ENCODE measurements at regions not wholly inside any gene's neighbourhood (a gene's known extent, or its start where the extent isn't known, plus 50 kb on each side); places are given as distances from the start of the nearest gene placed in this dataset.
"Not testable (repeated sequence)": the region's sequence is repeated elsewhere in the genome, so short reads cannot be mapped to it uniquely, and the experiment has no call there.

DNA sequence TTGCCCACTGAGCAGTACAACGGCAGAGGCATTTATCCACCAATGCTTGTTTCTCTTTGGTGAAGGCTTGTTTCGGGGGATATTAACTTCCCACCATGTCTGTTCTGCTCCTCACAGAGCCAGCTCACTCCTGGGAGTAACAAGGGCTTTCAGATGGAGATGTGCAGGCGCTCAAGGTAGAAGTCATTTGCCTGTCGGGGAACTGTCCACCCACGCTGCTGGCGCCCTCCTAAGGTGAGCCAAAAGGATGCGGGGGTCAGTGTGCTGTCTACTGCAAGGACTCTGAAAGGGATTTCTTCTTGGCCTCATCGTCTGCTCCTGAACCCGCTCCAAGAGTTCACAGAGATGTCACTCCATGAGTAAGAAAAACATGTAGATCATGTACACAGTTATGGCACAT, 57.0 kb upstream of the CYRIA start:
- DNase-seq (ENCODE audit: low spot score): no peak

GRCh38 chr2:16722126-16722525, 56.5 kb upstream of the CYRIA start:
- no peak for DNase-seq (ENCODE audit: low spot score)

- DNase-seq (ENCODE audit: low spot score): not testable (repeated sequence)
Measured at GRCh38 chr2:16721529-16721928, 55.9 kb upstream of the CYRIA start.

GRCh38 chr2:16720737-16721136, 55.1 kb upstream of the CYRIA start:
- DNase-seq (ENCODE audit: low spot score): not testable (repeated sequence)

DNA sequence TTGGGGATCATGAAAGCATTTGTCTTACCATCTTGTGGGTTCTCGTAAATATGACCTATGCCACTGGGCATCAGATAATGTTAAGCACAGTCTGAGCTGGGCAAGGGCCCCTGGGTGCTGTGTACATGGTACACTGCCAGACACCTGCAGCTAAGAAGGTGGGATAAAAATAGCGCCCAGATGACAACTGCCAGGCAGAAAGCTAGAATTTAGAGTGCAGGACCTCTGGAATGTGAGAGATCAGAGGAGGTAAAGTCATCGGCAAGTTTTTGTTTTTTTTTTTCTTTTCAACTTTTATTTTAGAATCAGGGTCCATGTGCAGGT, 53.8 kb upstream of the CYRIA start:
- DNase-seq (ENCODE audit: low spot score): no peak

DNA sequence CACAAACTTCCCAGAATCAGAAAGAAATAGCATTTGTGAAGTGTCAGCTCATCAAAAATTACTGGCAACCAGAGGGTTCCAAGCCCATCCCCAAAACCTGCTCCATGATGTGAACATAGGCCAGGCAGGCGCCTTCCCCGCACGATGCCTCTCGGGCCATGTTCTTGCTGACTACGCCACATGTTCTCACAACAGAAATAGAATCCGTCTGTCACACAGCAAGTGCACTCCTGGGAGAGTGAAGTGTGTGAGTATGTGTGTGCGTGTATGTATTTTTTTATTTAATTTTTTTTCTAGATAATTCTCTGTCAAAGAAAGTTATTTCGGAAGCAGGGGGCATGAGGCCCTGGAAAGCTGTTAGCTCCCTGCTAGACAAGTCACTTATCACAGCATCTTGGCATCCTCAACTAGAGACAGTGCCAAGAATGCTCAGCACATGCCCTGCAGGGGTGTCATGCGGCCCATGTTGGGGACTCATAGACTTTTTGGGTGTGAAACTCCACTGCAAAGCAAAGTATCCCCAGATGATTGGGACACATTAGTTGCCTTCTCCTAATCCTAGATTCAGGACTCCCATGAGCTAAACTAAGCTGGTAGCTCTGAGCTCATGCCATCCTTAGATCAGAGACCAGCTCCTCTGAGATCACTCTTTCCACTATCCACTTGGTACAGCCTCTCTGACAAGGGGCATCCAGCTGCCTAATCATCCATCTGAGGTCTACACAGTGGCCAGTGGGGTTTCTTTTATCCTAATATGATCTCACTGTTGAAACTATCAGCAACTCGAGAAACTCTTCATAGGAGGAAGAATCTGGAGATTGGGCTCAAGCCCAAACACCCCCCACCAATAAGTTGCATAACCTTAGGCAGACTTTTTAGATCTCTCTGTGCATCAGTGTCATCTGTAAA, 53.2 kb upstream of the CYRIA start:
- no peak for DNase-seq (ENCODE audit: low spot score)

GRCh38 chr2:16717477-16717876, 51.8 kb upstream of the CYRIA start:
- no peak for DNase-seq (ENCODE audit: low spot score)

GRCh38 chr2:16716944-16717343, 51.3 kb upstream of the CYRIA start:
- no peak for DNase-seq (ENCODE audit: low spot score)

GRCh38 chr2:16716024-16716423, 50.4 kb upstream of the CYRIA start:
- no peak for DNase-seq (ENCODE audit: low spot score)
